ENCODE measurements at regions not wholly inside any gene's neighbourhood (a gene's known extent, or its start where the extent isn't known, plus 50 kb on each side); places are given as distances from the start of the nearest gene placed in this dataset.
"Not testable (repeated sequence)": the region's sequence is repeated elsewhere in the genome, so short reads cannot be mapped to it uniquely, and the experiment has no call there.

DNA sequence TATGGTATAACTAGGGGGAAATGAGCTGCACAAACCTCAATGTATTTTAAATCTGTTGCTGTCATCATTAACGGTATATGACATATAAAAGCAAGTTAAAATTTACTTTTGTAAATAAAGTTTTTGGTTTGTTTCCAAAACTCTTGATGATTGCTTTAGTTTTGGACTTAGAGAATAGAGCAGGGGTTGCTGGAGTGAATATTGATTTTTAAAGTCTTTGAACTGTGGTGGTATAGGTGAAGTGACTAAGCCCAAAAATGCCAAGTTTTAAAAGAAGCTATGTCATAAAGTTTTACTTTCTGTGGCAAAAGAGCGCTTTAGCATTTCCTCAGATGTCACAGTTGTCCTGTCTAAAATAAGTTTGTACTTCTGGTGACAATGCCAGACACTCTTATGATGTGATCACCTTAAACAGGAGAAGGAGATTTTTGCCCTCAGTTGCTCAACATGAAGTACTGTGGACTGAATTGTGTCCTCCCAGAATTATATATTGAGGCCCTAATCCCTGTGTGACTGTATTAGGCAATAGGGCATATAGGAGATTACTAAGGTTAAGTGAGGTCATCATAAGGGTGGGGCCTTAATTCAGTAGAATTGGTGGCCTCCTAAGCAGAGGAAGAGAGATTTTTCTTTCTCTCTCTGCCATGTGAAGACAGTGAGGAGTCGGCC is 175.2 kb upstream of the PLGLB1 start:
- DNase-seq (ENCODE audit: low read depth, low spot score): not testable (repeated sequence)

- DNase-seq (ENCODE audit: low read depth, low spot score): not testable (repeated sequence)
Measured at GRCh38 chr2:87198422-87198821, 176.8 kb upstream of the PLGLB1 start.

- DNase-seq (ENCODE audit: low read depth, low spot score): not testable (repeated sequence)
Measured at GRCh38 chr2:87199228-87199627, 177.6 kb upstream of the PLGLB1 start.

DNA sequence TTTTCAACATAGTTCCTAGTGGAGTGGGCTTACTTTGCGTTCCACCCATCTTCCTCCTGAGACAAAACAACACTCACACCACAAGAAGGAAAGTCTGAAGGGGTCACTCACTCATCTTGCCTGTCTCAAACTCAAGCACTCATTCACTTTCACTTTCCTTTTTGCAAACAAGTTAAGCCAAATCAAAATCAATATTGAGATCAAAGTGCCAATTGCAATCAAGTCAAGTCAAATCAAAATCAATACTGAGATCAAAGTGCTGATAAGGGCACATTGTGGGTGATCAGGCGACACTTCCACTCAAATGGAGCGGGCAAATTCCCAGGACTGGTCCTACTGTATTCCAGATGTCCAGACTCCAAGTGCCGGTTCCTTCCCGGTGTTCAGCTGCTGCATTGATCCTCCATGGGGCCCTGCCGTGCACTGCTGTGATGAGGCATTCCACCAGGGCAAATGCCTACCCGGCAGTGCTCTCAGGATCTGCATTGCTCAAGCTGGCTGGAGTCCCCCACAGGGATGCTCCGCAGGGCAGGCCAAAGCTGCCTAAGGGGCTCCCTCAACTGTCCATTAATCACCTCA is 183.0 kb upstream of the PLGLB1 start:
- not testable (repeated sequence) for DNase-seq (ENCODE audit: low read depth, low spot score)

- DNase-seq (ENCODE audit: low read depth, low spot score): not testable (repeated sequence)
Measured at GRCh38 chr2:87212938-87213337, 191.3 kb upstream of the PLGLB1 start.

- DNase-seq (ENCODE audit: low read depth, low spot score): not testable (repeated sequence)
Measured at GRCh38 chr2:87217005-87217404, 195.4 kb upstream of the PLGLB1 start.

DNA sequence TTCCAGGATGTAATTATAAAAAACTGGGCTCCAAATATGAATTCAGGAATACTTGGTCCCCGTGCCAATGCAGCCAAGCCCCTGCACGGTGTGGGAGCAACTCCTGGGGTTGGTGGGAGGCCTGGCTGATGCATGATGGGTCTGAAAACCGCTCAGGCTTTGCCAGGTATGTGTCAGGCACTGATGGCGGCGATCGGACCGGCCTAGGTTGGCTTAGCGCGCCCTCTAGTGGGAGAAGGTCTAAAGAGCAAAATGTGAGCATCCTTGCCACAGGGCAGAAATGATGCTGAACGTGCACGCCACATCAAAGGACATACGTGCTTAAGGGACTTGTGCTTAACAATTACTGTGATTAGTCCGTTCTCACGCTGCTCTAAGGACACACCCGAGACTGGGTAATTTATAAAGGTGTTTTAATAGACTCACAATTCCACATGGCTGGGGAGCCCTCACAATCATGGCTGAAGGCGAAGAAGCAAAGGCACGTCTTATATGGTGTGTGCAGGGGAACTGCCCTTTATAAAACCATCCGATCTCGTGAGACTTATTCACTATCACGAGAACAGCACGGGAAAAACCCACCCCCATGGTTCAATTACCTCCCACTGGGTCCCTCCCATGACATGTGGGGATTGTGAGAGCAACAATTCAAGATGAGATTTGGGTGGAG is 196.2 kb upstream of the PLGLB1 start:
- not testable (repeated sequence) for DNase-seq (ENCODE audit: low read depth, low spot score)

GRCh38 chr2:87220651-87221050 is 199.0 kb upstream of the PLGLB1 start:
- not testable (repeated sequence) for DNase-seq (ENCODE audit: low read depth, low spot score)

- DNase-seq (ENCODE audit: low read depth, low spot score): not testable (repeated sequence)
Measured at GRCh38 chr2:87222131-87222530, 200.5 kb upstream of the PLGLB1 start.

- not testable (repeated sequence) for DNase-seq (ENCODE audit: low read depth, low spot score)
Measured at GRCh38 chr2:87223873-87224272, 202.2 kb upstream of the PLGLB1 start.

GRCh38 chr2:87229091-87229689 is 207.5 kb upstream of the PLGLB1 start:
- DNase-seq (ENCODE audit: low read depth, low spot score): not testable (repeated sequence)

DNA sequence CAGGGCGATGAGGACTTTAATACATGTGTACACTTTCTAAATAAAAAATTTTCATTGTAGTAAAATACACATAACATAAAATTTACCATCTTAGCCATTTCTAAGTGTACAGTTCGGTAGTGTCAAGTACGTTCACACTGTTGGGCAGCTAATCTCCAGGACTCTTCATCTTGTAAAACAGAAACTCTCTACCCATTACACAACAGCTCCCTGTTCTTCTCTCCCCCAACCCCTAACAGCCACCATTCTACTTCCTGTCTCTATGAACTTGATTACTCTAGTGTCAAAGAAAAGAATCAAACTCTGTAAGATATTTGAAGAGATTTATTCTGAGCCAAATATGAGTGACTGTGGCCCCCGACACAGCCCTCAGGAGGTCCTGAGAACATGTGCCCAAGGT is 208.3 kb upstream of the PLGLB1 start:
- DNase-seq (ENCODE audit: low read depth, low spot score): not testable (repeated sequence)

- DNase-seq (ENCODE audit: low read depth, low spot score): not testable (repeated sequence)
Measured at GRCh38 chr2:87235333-87235981, 213.8 kb upstream of the PLGLB1 start.

- DNase-seq (ENCODE audit: low read depth, low spot score): not testable (repeated sequence)
Measured at GRCh38 chr2:87237570-87238336, 216.1 kb upstream of the PLGLB1 start.

DNA sequence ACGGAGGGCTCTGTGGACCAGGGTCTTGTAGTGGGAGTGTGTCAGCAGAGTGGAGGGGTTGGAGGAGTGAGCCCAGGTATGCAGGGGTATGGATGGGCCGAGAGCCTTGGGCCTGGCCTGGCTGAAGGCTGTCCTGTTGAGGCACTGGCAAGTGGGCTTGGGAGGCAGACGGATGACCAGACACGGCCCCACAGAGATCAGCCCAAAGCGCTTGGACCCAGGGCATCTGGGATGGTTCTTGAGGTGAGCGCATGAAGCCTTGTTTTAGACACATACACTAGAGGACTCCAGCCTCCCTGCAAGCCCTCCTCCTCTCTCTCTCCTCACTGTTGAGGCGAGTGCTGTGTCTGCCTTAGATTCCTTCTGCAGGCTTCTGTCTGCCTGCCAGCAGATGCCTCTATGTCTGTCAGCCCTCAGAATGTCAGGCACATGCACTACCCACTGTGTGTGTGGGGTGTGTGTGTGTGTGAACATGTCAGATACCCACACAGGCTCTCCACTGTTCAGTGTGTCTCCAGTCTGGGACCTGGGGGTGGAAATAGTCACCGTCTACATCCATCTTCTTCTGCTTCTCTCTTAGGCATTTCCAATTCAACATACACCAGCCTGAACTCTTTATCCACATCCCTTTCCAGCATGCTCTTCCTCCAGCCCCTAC is 218.0 kb upstream of the PLGLB1 start:
- DNase-seq (ENCODE audit: low read depth, low spot score): not testable (repeated sequence)

- not testable (repeated sequence) for DNase-seq (ENCODE audit: low read depth, low spot score)
Measured at GRCh38 chr2:87246066-87246717, 224.5 kb upstream of the PLGLB1 start.

DNA sequence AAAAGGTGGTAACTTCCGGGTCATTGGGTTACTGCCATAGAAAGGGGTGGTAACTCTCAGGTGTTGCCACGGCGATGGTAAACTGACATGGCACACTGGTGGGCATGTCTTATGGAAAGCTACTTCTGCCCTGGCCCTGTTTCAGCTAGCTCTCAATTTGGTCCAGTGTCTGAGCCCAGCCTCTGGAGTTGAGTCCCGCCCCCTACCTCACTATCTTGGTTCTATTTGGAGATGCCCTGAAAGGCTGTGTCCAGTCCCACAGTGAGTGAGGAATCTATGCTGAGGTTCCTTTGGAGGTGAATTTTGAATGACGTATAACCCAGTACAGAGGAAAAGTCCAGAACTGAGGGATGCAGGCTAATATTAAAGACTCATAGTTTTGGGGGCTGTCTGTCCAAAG is 230.4 kb upstream of the PLGLB1 start:
- DNase-seq (ENCODE audit: low read depth, low spot score): not testable (repeated sequence)

DNA sequence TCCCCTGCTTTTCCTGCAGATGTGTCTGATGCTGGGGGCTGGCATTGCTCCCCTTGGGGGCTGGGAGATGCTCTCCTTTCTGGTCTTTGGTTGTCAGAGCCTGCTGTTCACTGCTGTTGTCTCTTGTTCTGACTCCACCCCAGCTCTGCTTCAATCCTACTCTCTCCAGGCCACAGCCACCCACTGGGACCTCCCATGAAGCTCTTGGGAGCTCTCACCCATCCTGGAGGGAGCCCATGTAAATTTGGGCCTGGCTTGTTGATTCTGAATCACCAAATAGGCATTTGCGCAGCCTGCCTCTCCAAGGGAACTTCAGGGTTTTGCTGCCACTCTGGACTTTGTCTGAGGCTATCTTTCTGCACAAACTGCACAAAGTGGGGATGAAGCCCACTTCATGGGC is 232.9 kb upstream of the PLGLB1 start:
- not testable (repeated sequence) for DNase-seq (ENCODE audit: low read depth, low spot score)

DNA sequence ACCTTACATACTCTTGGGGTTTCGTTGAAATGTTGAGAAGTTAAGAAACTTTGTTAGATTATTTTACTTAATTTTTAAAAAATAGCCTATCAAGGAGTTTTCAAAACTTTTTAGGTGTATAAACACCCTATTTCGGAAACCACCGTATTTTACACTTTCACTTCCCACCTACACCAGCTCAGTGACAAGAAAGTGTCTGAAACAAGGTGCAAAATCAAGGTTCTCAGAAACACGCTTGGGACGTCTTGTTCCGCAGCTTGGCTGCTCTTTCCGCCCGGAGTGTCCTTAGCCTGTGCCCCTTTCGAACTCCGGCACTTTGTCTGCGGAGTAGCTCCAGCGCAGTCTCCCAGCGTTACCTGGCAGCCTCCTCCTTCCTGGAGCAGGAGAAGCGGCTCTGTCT is 233.8 kb upstream of the PLGLB1 start:
- DNase-seq (ENCODE audit: low read depth, low spot score): not testable (repeated sequence)

DNA sequence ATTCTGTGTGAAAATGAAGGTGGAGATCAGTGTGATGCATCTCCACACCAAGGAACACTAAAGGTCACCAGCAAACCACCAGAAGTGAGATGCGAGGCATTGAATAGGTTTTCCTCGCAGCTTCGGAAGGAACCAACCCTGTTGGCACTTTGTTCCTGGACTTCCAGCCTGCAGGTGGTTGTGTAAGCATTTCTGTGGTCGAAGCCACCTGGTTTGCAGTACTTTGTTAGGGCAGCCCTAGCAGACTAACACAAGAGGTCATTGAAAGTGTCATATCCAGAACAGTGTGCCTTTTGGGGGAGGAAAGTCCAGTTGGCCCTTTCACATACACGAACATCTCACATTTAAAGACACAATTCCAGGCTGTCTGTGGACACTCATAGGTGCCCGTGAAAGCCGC is 237.2 kb upstream of the PLGLB1 start:
- DNase-seq (ENCODE audit: low read depth, low spot score): not testable (repeated sequence)
